ENCODE measurements at regions not wholly inside any gene's neighbourhood (a gene's known extent, or its start where the extent isn't known, plus 50 kb on each side); places are given as distances from the start of the nearest gene placed in this dataset.

GRCh38 chr10:105592468-105592867 is 951.4 kb downstream of the SORCS3 start:
- TF ChIP-seq CTCF (IDR thresholded peaks at IDR 0.05) (no peak), REST (IDR thresholded peaks at IDR 0.05) (no peak), ZFP36 (IDR thresholded peaks at IDR 0.05; ENCODE audit: borderline replicate concordance, partially characterized antibody) (no peak), MAX (IDR thresholded peaks at IDR 0.05) (no peak), CHD4 (IDR thresholded peaks at IDR 0.05; ENCODE audit: borderline replicate concordance) (no peak), ELK1 (IDR thresholded peaks at IDR 0.05; ENCODE audit: low read depth, low read length) (no peak), POLR2A (IDR thresholded peaks at IDR 0.05; ENCODE audit: low read length) (no peak), SMC3 (IDR thresholded peaks at IDR 0.05) (no peak), PBX3 (IDR thresholded peaks at IDR 0.05) (no peak), CHD2 (IDR thresholded peaks at IDR 0.05; ENCODE audit: low read length, partially characterized antibody) (no peak), RAD21 (conservative IDR thresholded peaks at IDR 0.05 in 1 of 2, IDR thresholded peaks at IDR 0.05 in 1 of 2) (no peak)
- TF ChIP-seq, protein P1, sequence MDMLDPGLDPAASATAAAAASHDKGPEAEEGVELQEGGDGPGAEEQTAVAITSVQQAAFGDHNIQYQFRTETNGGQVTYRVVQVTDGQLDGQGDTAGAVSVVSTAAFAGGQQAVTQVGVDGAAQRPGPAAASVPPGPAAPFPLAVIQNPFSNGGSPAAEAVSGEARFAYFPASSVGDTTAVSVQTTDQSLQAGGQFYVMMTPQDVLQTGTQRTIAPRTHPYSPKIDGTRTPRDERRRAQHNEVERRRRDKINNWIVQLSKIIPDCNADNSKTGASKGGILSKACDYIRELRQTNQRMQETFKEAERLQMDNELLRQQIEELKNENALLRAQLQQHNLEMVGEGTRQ (IDR thresholded peaks at IDR 0.05) = no peak
